ENCODE measurements at regions not wholly inside any gene's neighbourhood (a gene's known extent, or its start where the extent isn't known, plus 50 kb on each side); places are given as distances from the start of the nearest gene placed in this dataset.

- no peaks in the 10 kb centered on the region for H3K4me1 ChIP-seq (ENCODE audit: insufficient read depth)
- H3K9me2 ChIP-seq (ENCODE audit: insufficient read depth): no peaks in the 10 kb centered on the region
- Mint-ChIP-seq H3K4me3 (no peak overlapping the region), H3K27me3 (ENCODE audit: insufficient read depth, low read depth, poor library complexity) (peaks cover 3% of the 10 kb centered on the region), H3K27ac (no peak overlapping the region), H3K36me3 (ENCODE audit: low read depth) (no peaks in the 10 kb centered on the region), H3K9me3 (no peaks in the 10 kb centered on the region), H3K4me1 (peaks cover 9% of the 10 kb centered on the region; the same call in 2 of the 3 replicates)
- no peaks in the 10 kb centered on the region for H3K27me3 ChIP-seq (ENCODE audit: insufficient read depth)
- H3K4me2 ChIP-seq: no peak overlapping the region
- no peak overlapping the region for H3K4me3 ChIP-seq
- H4K20me1 ChIP-seq (replicated peaks; ENCODE audit: insufficient read depth): no peaks in the 10 kb centered on the region
- TF ChIP-seq NANOG (IDR thresholded peaks at IDR 0.05; ENCODE audit: borderline replicate concordance) (no peak), POLR2AphosphoS5 (IDR thresholded peaks at IDR 0.05; ENCODE audit: low read depth) (no peak), JUNB (IDR thresholded peaks at IDR 0.05; ENCODE audit: unreplicated experiment) (no peak), CREB1 (CRISPR knock-in tag; IDR thresholded peaks at IDR 0.05; ENCODE audit: low read depth) (no peak), ZNF114 (CRISPR knock-in tag; IDR thresholded peaks at IDR 0.05) (no peak), EZH2 (IDR thresholded peaks at IDR 0.05; ENCODE audit: low read depth, unreplicated experiment) (no peak), EZH2phosphoT487 (IDR thresholded peaks at IDR 0.05; ENCODE audit: unreplicated experiment) (no peak), REST (IDR thresholded peaks at IDR 0.05; ENCODE audit: unreplicated experiment) (no peak), ZNF331 (CRISPR knock-in tag; IDR thresholded peaks at IDR 0.05; ENCODE audit: low read depth) (no peak), ZNF462 (CRISPR knock-in tag; IDR thresholded peaks at IDR 0.05) (no peak), ETS1 (IDR thresholded peaks at IDR 0.05) (no peak), CTCF (conservative IDR thresholded peaks at IDR 0.05; ENCODE audit: low read depth in 2 of 2) (no peak), STAT1 (IDR thresholded peaks at IDR 0.05; ENCODE audit: unreplicated experiment) (no peak)
- no peak overlapping the region for H2AFZ ChIP-seq
- no peaks in the 10 kb centered on the region for H3F3A ChIP-seq (replicated peaks; ENCODE audit: low read depth)
- DNase-seq (ENCODE audit: low spot score): no peak
- H3K27ac ChIP-seq (ENCODE audit: low read depth): no peak overlapping the region
- H3K79me2 ChIP-seq (replicated peaks; ENCODE audit: insufficient read depth): no peaks in the 10 kb centered on the region
- ATAC-seq: no peak
- H3K36me3 ChIP-seq (ENCODE audit: insufficient read depth): no peaks in the 10 kb centered on the region
These were observed 177.8 kb upstream of the EEA1 start for GRCh38 chr12:93106910-93107309.
